Osteocyte (in vitro differentiated cells): ENCODE measurements at regions not wholly inside any gene's neighbourhood (a gene's known extent, or its start where the extent isn't known, plus 50 kb on each side); places are given as distances from the start of the nearest gene placed in this dataset.

Source experiments
- DNase-seq: peaks from one replicate; pipeline ENCODE4 v3.0.0; 2021; ENCODE audit warnings: mixed read lengths; ENCODE audit not compliant: unreplicated experiment; ENCODE audit errors: extremely low spot score
- H3K27ac Mint-ChIP-seq: one replicate; pipeline ENCODE4 v1.8.0; 2021; ENCODE audit warnings: mild to moderate bottlenecking, mixed read lengths; ENCODE audit not compliant: unreplicated experiment
- H3K27me3 Mint-ChIP-seq: one replicate; pipeline ENCODE4 v1.8.0; 2021; ENCODE audit warnings: mixed read lengths; ENCODE audit not compliant: unreplicated experiment
- H3K36me3 Mint-ChIP-seq: one replicate; pipeline ENCODE4 v1.8.0; 2021; ENCODE audit warnings: mixed read lengths; ENCODE audit not compliant: unreplicated experiment
- H3K4me1 Mint-ChIP-seq: one replicate; pipeline ENCODE4 v1.8.0; 2021; ENCODE audit warnings: mixed read lengths; ENCODE audit not compliant: unreplicated experiment
- H3K4me3 Mint-ChIP-seq: one replicate; pipeline ENCODE4 v1.8.0; 2021; ENCODE audit warnings: mild to moderate bottlenecking, moderate library complexity, mixed read lengths; ENCODE audit not compliant: unreplicated experiment
- H3K9me3 Mint-ChIP-seq: one replicate; pipeline ENCODE4 v1.8.0; 2021; ENCODE audit warnings: mixed read lengths; ENCODE audit not compliant: unreplicated experiment
- TF ChIP-seq, protein P1 (sequence below): fragments of 200-600 bp; sonication (generic); IDR thresholded peaks from 2 replicates; pipeline ENCODE4 v1.5.0; 2021; ENCODE audit warnings: antibody characterized with exemption, mild to moderate bottlenecking, moderate library complexity

DNA sequence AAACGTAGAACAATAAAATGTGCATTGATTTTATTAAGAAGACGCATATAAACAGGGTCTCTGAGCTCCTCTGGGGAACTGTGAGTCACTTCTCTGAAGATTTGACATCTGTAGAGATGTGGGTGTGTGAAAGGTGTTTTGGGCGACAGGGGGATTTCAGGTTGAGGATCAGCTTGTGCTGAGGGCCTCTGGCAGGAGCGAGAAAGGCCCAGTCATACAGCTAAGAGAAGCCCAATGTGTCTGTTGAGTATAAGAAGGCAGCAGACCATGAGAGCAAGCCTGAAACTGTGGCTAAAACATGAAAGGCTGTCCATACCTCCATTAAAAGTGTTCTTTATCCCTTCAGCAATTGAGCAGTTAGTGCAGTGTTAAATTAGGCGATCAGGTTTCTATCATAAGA is 406.5 kb upstream of the MON1B start:
- Mint-ChIP-seq H3K4me3 (no peak overlapping the region), H3K27me3 (no peaks in the 10 kb centered on the region), H3K27ac (no peak overlapping the region), H3K36me3 (no peaks in the 10 kb centered on the region), H3K9me3 (peaks cover 14% of the 10 kb centered on the region), H3K4me1 (no peaks in the 10 kb centered on the region)
- TF ChIP-seq, protein P1, sequence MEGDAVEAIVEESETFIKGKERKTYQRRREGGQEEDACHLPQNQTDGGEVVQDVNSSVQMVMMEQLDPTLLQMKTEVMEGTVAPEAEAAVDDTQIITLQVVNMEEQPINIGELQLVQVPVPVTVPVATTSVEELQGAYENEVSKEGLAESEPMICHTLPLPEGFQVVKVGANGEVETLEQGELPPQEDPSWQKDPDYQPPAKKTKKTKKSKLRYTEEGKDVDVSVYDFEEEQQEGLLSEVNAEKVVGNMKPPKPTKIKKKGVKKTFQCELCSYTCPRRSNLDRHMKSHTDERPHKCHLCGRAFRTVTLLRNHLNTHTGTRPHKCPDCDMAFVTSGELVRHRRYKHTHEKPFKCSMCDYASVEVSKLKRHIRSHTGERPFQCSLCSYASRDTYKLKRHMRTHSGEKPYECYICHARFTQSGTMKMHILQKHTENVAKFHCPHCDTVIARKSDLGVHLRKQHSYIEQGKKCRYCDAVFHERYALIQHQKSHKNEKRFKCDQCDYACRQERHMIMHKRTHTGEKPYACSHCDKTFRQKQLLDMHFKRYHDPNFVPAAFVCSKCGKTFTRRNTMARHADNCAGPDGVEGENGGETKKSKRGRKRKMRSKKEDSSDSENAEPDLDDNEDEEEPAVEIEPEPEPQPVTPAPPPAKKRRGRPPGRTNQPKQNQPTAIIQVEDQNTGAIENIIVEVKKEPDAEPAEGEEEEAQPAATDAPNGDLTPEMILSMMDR = no peak
- DNase-seq = no peak

DNA sequence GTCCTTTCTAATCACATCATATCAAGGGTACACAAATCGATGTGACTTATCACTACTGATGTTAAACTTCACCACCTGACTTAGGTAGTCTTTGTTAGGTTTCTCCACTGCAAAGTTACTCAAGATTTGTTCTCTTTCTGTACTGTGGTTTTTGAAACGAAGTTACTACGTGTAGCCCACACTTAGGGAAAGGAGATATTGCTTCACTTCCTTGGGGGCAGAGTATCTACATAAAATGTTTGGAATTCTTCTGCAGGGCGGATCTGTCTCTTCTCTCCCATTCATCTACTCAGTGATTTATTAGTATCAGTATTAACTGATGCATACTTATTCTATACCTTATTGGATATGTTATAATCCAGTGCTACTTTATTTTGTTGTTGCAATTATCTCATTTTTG is 403.6 kb upstream of the MON1B start:
- TF ChIP-seq, protein P1 = no peak
- Mint-ChIP-seq H3K9me3 (peaks cover 6% of the 10 kb centered on the region), H3K4me3 (no peak overlapping the region), H3K27ac (no peak overlapping the region), H3K4me1 (no peaks in the 10 kb centered on the region), H3K27me3 (no peaks in the 10 kb centered on the region), H3K36me3 (no peaks in the 10 kb centered on the region)
- no peak for DNase-seq

DNA sequence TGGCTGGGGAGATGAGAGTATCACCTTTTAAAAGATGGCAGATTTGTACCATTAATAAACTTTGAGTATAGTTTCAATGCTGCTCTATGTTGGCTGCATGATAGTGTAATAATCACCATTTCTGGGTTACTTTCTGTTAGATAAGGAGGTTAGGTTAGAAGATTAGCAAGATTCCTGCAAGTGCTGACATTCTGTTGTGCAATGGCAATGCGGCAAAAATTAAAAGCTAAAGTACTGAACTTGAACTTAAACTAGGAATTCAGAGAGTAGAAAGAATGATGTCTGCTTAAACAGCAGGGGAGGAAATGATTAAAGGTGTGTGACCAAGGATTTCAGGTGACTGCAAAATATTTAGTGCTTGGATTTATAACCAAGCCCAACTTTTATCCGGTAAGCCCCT is 399.8 kb upstream of the MON1B start:
- no peak overlapping the region for H3K4me3 Mint-ChIP-seq
- H3K27ac Mint-ChIP-seq = no peak overlapping the region
- no peaks in the 10 kb centered on the region for H3K36me3 Mint-ChIP-seq
- TF ChIP-seq, protein P1 = no peak
- no peaks in the 10 kb centered on the region for H3K4me1 Mint-ChIP-seq
- no peaks in the 10 kb centered on the region for H3K27me3 Mint-ChIP-seq
- H3K9me3 Mint-ChIP-seq = peaks cover 6% of the 10 kb centered on the region
- DNase-seq = no peak

DNA sequence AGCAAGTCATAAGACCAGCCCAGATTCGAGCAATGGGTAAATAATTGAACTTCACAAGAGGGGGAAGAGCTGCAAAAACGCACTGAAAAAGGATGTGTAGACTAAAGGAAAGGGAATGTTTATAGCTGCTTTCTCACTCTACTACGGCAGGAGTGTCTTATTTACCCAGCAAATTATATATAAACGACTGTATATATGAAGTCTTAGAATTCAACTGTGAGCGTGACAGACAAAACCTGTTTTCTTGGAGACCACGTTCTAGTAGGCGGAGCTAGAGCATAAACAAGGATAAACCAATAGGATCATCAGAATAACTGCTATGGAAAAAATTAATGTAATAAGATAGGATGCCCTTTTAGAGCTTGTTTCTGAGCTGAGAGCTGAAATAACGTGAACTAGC is 394.6 kb upstream of the MON1B start:
- Mint-ChIP-seq H3K4me1 (no peaks in the 10 kb centered on the region), H3K27ac (no peak overlapping the region), H3K27me3 (no peaks in the 10 kb centered on the region), H3K4me3 (no peak overlapping the region), H3K9me3 (no peaks in the 10 kb centered on the region), H3K36me3 (no peaks in the 10 kb centered on the region)
- DNase-seq = no peak
- TF ChIP-seq, protein P1 = no peak

DNA sequence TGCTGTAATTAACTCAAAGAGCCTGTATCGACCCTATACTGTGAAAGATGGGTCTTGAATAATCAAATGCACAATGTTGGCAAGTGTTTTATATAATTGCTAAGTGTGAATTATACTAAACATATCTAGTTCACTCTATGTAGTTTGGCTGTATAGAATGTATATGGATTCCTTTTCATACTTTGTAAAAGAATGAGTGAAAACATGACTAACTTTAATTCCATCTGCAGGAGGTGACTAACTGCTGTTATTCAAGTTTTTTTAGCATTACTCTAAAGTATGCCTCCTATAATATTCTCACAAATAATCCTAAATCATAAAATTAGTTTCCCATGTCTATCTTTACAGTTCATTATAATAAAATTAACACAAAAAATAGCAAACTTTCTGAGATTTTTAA is 394.0 kb upstream of the MON1B start:
- H3K4me3 Mint-ChIP-seq = no peak overlapping the region
- TF ChIP-seq, protein P1 = no peak
- no peaks in the 10 kb centered on the region for H3K27me3 Mint-ChIP-seq
- H3K4me1 Mint-ChIP-seq = no peaks in the 10 kb centered on the region
- no peak for DNase-seq
- H3K36me3 Mint-ChIP-seq = no peaks in the 10 kb centered on the region
- H3K9me3 Mint-ChIP-seq = peaks cover 2% of the 10 kb centered on the region
- H3K27ac Mint-ChIP-seq = no peak overlapping the region
